Bone marrow (tissue), 2 donors: ENCODE measurements at regions not wholly inside any gene's neighbourhood (a gene's known extent, or its start where the extent isn't known, plus 50 kb on each side); places are given as distances from the start of the nearest gene placed in this dataset.

ENCODE experiments used
- DNase-seq, 2 donors: peaks; one replicate each; lab custom pipeline; 2025; lab: John Stamatoyannopoulos, UW

- DNase-seq = no peak
These were observed 192.6 kb upstream of the NAV2 start for GRCh38 chr11:19519912-19520641.

- DNase-seq = no peak
These were observed 193.3 kb upstream of the NAV2 start for GRCh38 chr11:19519353-19519752.

- no peak for DNase-seq
These were observed 199.4 kb upstream of the NAV2 start for GRCh38 chr11:19513253-19513652.

GRCh38 chr11:19512618-19513017, 200.0 kb upstream of the NAV2 start:
- DNase-seq = no peak

GRCh38 chr11:19511413-19512183, 201.0 kb upstream of the NAV2 start:
- DNase-seq = no peak

GRCh38 chr11:19511066-19511412, 201.6 kb upstream of the NAV2 start:
- no peak for DNase-seq

- DNase-seq = no peak
These were observed 202.2 kb upstream of the NAV2 start for GRCh38 chr11:19510468-19510867.

- no peak for DNase-seq
These were observed 203.4 kb upstream of the NAV2 start for GRCh38 chr11:19509215-19509614.

- no peak for DNase-seq
These were observed 204.5 kb upstream of the NAV2 start for GRCh38 chr11:19508165-19508564.

- DNase-seq = no peak
These were observed 205.7 kb upstream of the NAV2 start for GRCh38 chr11:19506816-19507486.

- DNase-seq = no peak
These were observed 209.9 kb upstream of the NAV2 start for GRCh38 chr11:19502691-19503253.

GRCh38 chr11:19501631-19502030, 211.0 kb upstream of the NAV2 start:
- no peak for DNase-seq

- no peak for DNase-seq
These were observed 212.6 kb upstream of the NAV2 start for GRCh38 chr11:19499999-19500398.

- DNase-seq = no peak
These were observed 213.5 kb upstream of the NAV2 start for GRCh38 chr11:19499026-19499669.

- no peak for DNase-seq
These were observed 219.0 kb upstream of the NAV2 start for GRCh38 chr11:19493446-19494213.

GRCh38 chr11:19482319-19483100, 230.1 kb upstream of the NAV2 start:
- DNase-seq = no peak

GRCh38 chr11:19480540-19480939, 232.1 kb upstream of the NAV2 start:
- no peak for DNase-seq

- no peak for DNase-seq
These were observed 233.7 kb upstream of the NAV2 start for GRCh38 chr11:19478891-19479290.

GRCh38 chr11:19474954-19475721, 234.4 kb upstream of the E2F8 start:
- DNase-seq = no peak

- DNase-seq = no peak
These were observed 233.5 kb upstream of the E2F8 start for GRCh38 chr11:19474211-19474610.
